Adrenal gland (tissue), 5 donors: ENCODE measurements at regions not wholly inside any gene's neighbourhood (a gene's known extent, or its start where the extent isn't known, plus 50 kb on each side); places are given as distances from the start of the nearest gene placed in this dataset.

Source experiments
- POLR2A ChIP-seq, 2 donors: fragments of 450-650 bp; IDR thresholded peaks; one replicate each; pipeline ENCODE4 v1.6.1; 2017; ENCODE audit warnings: antibody characterized with exemption in 2 of 2, mild to moderate bottlenecking in 2 of 2, moderate library complexity in 1 of 2
- TF ChIP-seq, protein P1 (sequence below), 6 experiments: fragments of 450-650 bp in 4 of 6; fragments of 200-600 bp in 2 of 6; sonication (generic) in 1 of 6; IDR thresholded peaks; 1 replicate in 5 of 6; 2 replicates in 1 of 6; pipeline versions ENCODE4 v1.5.1 to v1.8.0; 2016 to 2021; ENCODE audit warnings: antibody characterized with exemption in 6 of 6, mild to moderate bottlenecking in 2 of 6, moderate library complexity in 1 of 6
- donor health status: DM: no; HTN: no; CAD: no.

DNA sequence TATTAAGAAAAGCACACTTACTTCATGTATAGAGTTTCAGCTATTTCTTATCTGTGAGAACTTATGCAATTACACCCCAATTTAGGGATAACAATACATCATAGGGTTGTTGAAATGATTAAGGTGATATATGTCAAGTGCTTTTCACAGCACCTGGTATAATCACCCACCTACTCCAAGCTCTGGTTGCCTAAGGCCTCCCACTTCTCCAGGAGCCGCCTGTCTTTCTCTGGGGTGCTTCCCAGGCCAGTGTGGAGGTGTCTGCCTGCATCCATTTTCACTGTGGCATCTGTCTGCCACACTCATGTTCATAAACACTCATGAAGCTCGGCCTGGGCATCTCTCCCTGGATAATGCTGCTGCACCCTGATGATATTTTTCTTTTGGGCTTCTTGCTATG, 250.3 kb downstream of the STK31 start:
- TF ChIP-seq, protein P1, sequence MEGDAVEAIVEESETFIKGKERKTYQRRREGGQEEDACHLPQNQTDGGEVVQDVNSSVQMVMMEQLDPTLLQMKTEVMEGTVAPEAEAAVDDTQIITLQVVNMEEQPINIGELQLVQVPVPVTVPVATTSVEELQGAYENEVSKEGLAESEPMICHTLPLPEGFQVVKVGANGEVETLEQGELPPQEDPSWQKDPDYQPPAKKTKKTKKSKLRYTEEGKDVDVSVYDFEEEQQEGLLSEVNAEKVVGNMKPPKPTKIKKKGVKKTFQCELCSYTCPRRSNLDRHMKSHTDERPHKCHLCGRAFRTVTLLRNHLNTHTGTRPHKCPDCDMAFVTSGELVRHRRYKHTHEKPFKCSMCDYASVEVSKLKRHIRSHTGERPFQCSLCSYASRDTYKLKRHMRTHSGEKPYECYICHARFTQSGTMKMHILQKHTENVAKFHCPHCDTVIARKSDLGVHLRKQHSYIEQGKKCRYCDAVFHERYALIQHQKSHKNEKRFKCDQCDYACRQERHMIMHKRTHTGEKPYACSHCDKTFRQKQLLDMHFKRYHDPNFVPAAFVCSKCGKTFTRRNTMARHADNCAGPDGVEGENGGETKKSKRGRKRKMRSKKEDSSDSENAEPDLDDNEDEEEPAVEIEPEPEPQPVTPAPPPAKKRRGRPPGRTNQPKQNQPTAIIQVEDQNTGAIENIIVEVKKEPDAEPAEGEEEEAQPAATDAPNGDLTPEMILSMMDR (IDR thresholded peaks at IDR 0.05) = no peak
- no peak for TF ChIP-seq POLR2A (IDR thresholded peaks at IDR 0.05)
